Tibial artery (tissue), 4 donors: ENCODE measurements at regions not wholly inside any gene's neighbourhood (a gene's known extent, or its start where the extent isn't known, plus 50 kb on each side); places are given as distances from the start of the nearest gene placed in this dataset.

Experiments used
- DNase-seq, 2 donors: peaks; one replicate each; pipeline ENCODE4 v3.0.0-alpha.2; 2019
- H3K27ac ChIP-seq, 2 donors: fragments of 200-600 bp; sonication (generic) in 1 of 2; 1 replicate in 1 of 2; 2 replicates in 1 of 2; pipeline ENCODE4 v1.5.1; 2018 to 2019; ENCODE audit warnings: mild to moderate bottlenecking in 1 of 2
- H3K27me3 ChIP-seq, 2 donors: fragments of 200-600 bp; sonication (generic) in 1 of 2; one replicate each; pipeline versions ENCODE4 v1.5.1 to v1.6.0; 2016 to 2019
- H3K36me3 ChIP-seq, 3 donors: fragments of 200-600 bp; sonication (generic) in 2 of 3; one replicate each; pipeline ENCODE4 v1.5.1; 2016 to 2019; ENCODE audit warnings: mild to moderate bottlenecking in 2 of 3
- H3K4me1 ChIP-seq, 4 donors: fragments of 200-600 bp; sonication (generic) in 2 of 4; 1 replicate in 3 of 4; 2 replicates in 1 of 4; pipeline ENCODE4 v1.5.1; 2016 to 2019
- H3K4me3 ChIP-seq, 2 donors: fragments of 200-600 bp; sonication (generic) in 1 of 2; 1 replicate in 1 of 2; 2 replicates in 1 of 2; pipeline ENCODE4 v1.5.1; 2018 to 2019; ENCODE audit warnings: mild to moderate bottlenecking in 2 of 2
- H3K9me3 ChIP-seq, 3 donors: fragments of 200-600 bp; sonication (generic) in 1 of 3; one replicate each; pipeline ENCODE4 v1.5.1; 2016 to 2019
- CTCF ChIP-seq, 2 experiments: fragments of 200-600 bp in 1 of 2; fragments of 450-650 bp in 1 of 2; IDR thresholded peaks; one replicate each; pipeline ENCODE4 v1.5.1; 2017 to 2019; ENCODE audit warnings: antibody characterized with exemption in 2 of 2, mild to moderate bottlenecking in 1 of 2, moderate library complexity in 1 of 2
- intact Hi-C: fragments of 100-400 bp; cut with DNase I; formaldehyde crosslinking; loops from one replicate; pipeline ENCODE4 v1.15.0; 2023; ENCODE audit warnings: low total_unique reads

DNA sequence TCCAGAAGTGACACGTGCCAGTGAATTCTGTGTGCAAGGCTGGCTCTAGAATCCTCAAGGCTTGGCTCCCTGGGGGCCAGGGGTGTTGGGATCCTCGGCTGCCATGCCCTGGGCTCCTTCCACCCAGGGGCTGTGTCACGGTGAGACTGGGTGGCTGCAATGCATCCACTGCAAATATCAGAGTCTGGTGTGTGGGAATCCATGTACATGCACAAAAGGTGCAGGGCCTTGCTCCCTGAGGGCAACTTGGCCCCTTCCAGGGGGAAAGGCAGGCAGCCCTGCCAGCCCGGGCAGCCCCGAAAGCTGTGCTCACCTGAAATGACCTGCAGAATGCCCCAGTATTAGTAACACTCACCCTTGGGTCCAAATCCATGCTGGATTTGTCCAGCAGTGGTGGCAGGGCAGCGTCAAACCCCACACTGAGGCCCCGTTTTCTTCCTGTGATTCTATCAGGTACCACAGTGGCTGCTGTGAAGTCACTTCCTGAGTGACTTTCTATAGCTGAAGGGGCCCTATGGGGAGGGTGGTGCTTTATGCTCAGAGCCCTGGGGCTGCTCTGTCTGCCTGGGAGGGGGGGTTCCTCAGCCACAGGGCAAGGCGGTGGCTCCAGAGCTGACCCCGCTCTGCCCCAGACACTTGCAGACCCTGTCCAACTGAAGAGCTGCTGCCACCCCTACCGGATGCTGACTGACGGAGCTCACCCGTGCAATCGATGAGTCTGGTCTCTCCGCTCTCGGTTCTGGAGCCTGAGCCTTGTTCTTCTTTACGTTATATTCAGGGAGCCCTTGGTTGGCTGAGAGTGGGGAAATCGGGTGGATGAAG lies 317.7 kb downstream of the GLRX3 start:
- peaks cover 0 to 15% of the 10 kb centered on the region in 2 donors for H3K27me3 ChIP-seq
- DNase-seq = no peak
- no peak for TF ChIP-seq CTCF (IDR thresholded peaks at IDR 0.05)
- H3K4me1 ChIP-seq = no peaks in the 10 kb centered on the region
- no peaks in the 10 kb centered on the region for H3K9me3 ChIP-seq
- no peaks in the 10 kb centered on the region for H3K36me3 ChIP-seq
- intact Hi-C loops = no loop called here
- no peak overlapping the region for H3K4me3 ChIP-seq
- no peak overlapping the region for H3K27ac ChIP-seq

GRCh38 chr10:130454543-130455000 lies 318.4 kb downstream of the GLRX3 start:
- H3K27me3 ChIP-seq = peaks cover 0 to 15% of the 10 kb centered on the region in 2 donors
- no peak for TF ChIP-seq CTCF (IDR thresholded peaks at IDR 0.05)
- no peaks in the 10 kb centered on the region for H3K9me3 ChIP-seq
- no peak overlapping the region for H3K27ac ChIP-seq
- DNase-seq = no peak
- no peaks in the 10 kb centered on the region for H3K36me3 ChIP-seq
- intact Hi-C loops = no loop called here
- H3K4me1 ChIP-seq = no peaks in the 10 kb centered on the region
- H3K4me3 ChIP-seq = no peak overlapping the region

DNA sequence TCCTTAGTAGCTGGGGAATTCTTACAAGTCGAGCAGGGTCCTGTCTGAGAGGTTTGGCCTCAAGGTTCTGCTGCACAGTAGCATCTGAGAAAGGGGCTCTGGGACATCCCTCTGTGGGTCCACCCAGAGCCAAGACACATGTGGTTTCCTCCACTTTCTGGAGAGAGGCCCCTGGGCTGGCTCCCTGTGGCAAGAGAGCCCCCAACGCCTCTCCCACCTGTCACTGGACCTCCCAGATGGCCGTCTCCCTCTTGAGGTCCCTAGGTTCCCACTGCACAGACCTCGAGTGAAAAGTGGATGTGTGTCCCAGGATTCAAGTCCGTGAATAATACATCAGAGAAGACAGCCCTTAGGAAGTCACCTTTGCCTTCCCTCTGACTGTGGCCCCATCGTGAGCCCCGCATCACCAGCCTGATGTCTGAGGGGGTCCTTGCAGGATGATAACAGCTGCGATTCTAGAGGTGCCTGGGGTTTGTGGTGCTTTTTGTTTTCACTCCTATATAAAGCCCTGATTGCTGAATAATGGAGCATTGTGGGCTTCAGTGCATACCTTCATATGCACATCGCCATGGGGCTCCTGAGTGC lies 319.0 kb downstream of the GLRX3 start:
- Histone ChIP-seq H3K27ac (no peak overlapping the region), H3K36me3 (no peaks in the 10 kb centered on the region), H3K27me3 (peaks cover 0 to 14% of the 10 kb centered on the region in 2 donors), H3K4me3 (no peak overlapping the region), H3K9me3 (no peaks in the 10 kb centered on the region), H3K4me1 (no peaks in the 10 kb centered on the region)
- no peak for DNase-seq
- no peak for TF ChIP-seq CTCF (IDR thresholded peaks at IDR 0.05)
- intact Hi-C loops = no loop called here

DNA sequence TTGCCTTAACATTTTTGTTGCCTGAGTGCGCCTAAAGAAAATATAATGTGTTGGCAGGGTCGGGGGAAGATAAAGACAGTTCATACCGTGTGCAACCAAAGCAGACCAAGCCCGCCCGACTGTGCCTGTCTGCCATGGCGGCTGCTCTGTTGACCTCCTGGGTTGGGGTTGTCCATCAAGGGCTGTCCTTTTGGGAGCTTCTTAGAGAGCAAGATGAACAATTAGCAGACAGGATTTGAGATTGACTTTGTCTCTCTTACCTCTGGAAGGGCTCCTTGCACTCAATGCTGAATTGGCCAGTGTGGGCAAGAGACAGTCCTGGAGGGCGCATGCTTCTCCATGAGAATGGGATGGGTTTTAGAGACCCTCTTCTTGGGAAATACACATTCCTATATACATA lies 319.6 kb downstream of the GLRX3 start:
- no peak overlapping the region for H3K27ac ChIP-seq
- H3K4me1 ChIP-seq = no peaks in the 10 kb centered on the region
- no peaks in the 10 kb centered on the region for H3K36me3 ChIP-seq
- H3K27me3 ChIP-seq = peaks cover 0 to 13% of the 10 kb centered on the region in 2 donors
- H3K9me3 ChIP-seq = no peaks in the 10 kb centered on the region
- no peak for DNase-seq
- H3K4me3 ChIP-seq = no peak overlapping the region
- TF ChIP-seq CTCF (IDR thresholded peaks at IDR 0.05) = no peak
- intact Hi-C loops = no loop called here

GRCh38 chr10:130456616-130457015 lies 320.4 kb downstream of the GLRX3 start:
- no peak for DNase-seq
- Histone ChIP-seq H3K27me3 (peaks cover 0 to 13% of the 10 kb centered on the region in 2 donors), H3K36me3 (no peaks in the 10 kb centered on the region), H3K9me3 (no peaks in the 10 kb centered on the region), H3K27ac (no peak overlapping the region), H3K4me3 (no peak overlapping the region), H3K4me1 (no peaks in the 10 kb centered on the region)
- TF ChIP-seq CTCF (IDR thresholded peaks at IDR 0.05) = no peak
- intact Hi-C loops = no loop called here
